Esophagus muscularis mucosa (tissue), 4 donors: ENCODE measurements at regions not wholly inside any gene's neighbourhood (a gene's known extent, or its start where the extent isn't known, plus 50 kb on each side); places are given as distances from the start of the nearest gene placed in this dataset.

Experiments used
- DNase-seq: peaks from one replicate; pipeline ENCODE4 v3.0.0-alpha.2; 2017; ENCODE audit errors: extremely low spot score
- H3K27ac ChIP-seq, 4 donors: fragments of 200-600 bp; sonication (generic); replicated peaks in 1 of 4; 1 replicate in 3 of 4; 2 replicates in 1 of 4; pipeline ENCODE4 v1.5.1; 2016 to 2019; ENCODE audit warnings: mild to moderate bottlenecking in 1 of 4
- H3K27me3 ChIP-seq, 4 donors: fragments of 200-600 bp; sonication (generic); one replicate each; pipeline versions ENCODE4 v1.5.1 to v1.6.0; 2016 to 2019
- H3K36me3 ChIP-seq, 4 donors: fragments of 200-600 bp; sonication (generic); one replicate each; pipeline ENCODE4 v1.5.1; 2016 to 2019
- H3K4me1 ChIP-seq, 4 donors: fragments of 200-600 bp; sonication (generic); one replicate each; pipeline ENCODE4 v1.5.1; 2016 to 2019
- H3K4me3 ChIP-seq, 4 donors: fragments of 200-600 bp; sonication (generic); 1 replicate in 2 of 4; 2 replicates in 2 of 4; pipeline ENCODE4 v1.5.1; 2016 to 2019; ENCODE audit warnings: mild to moderate bottlenecking in 4 of 4, moderate library complexity in 1 of 4
- H3K9me3 ChIP-seq, 4 donors: fragments of 200-600 bp; sonication (generic); 1 replicate in 3 of 4; 2 replicates in 1 of 4; pipeline ENCODE4 v1.5.1; 2016 to 2019
- CTCF ChIP-seq, 3 experiments: fragments of 200-600 bp in 2 of 3; fragments of 450-650 bp in 1 of 3; sonication (generic) in 2 of 3; IDR thresholded peaks; one replicate each; pipeline ENCODE4 v1.5.1; 2017 to 2019; ENCODE audit warnings: antibody characterized with exemption in 3 of 3, mild to moderate bottlenecking in 2 of 3, moderate library complexity in 1 of 3
- EP300 ChIP-seq: sonication (generic); formaldehyde crosslinking; IDR thresholded peaks from one replicate; pipeline ENCODE4 v1.6.1; 2017; ENCODE audit warnings: antibody characterized with exemption
- POLR2A ChIP-seq: fragments of 450-650 bp; IDR thresholded peaks from one replicate; pipeline ENCODE4 v1.6.1; 2017; ENCODE audit warnings: antibody characterized with exemption, moderate library complexity, mild to moderate bottlenecking, low read depth
- POLR2AphosphoS5 ChIP-seq, 2 donors: sonication (generic); formaldehyde crosslinking; IDR thresholded peaks; one replicate each; pipeline ENCODE4 v1.6.1; 2017; ENCODE audit warnings: antibody characterized with exemption in 2 of 2
- WGBS: methylation state at CpG from one replicate; pipeline ENCODE4 v1.1.5; 2018; 5-methylcytosine and 5-hydroxymethylcytosine counted together
- intact Hi-C: fragments of 100-400 bp; cut with DNase I; formaldehyde crosslinking; loops from one replicate; pipeline ENCODE4 v1.15.1; 2023

GRCh38 chr9:744046-744712 lies 97.3 kb upstream of the DMRT1 start:
- peaks cover 33 to 56% (median 55%) of the 10 kb centered on the region in 4 donors for H3K4me1 ChIP-seq
- DNase-seq = no peak
- H3K27me3 ChIP-seq = no peaks in the 10 kb centered on the region
- WGBS = 91% methylated on average over 9 of the region's 9 CpGs
- no peak overlapping the region for H3K4me3 ChIP-seq
- peaks cover 31 to 82% (median 68%) of the 10 kb centered on the region in 4 donors for H3K36me3 ChIP-seq
- TF ChIP-seq CTCF (IDR thresholded peaks at IDR 0.05) (no peak), POLR2AphosphoS5 (IDR thresholded peaks at IDR 0.05) (no peak), POLR2A (no peak)
- intact Hi-C loops = no loop called here
- no peaks in the 10 kb centered on the region for H3K9me3 ChIP-seq
- peak overlapping the region; percentile 81 to 86 (median 82) for H3K27ac ChIP-seq

- 48% methylated on average over 7 of the region's 7 CpGs for WGBS
- no peak for DNase-seq
- Histone ChIP-seq H3K27me3 (no peaks in the 10 kb centered on the region), H3K36me3 (peaks cover 25 to 77% (median 64%) of the 10 kb centered on the region in 4 donors), H3K27ac (peak overlapping the region; percentile 81 to 86 (median 82)), H3K9me3 (no peaks in the 10 kb centered on the region), H3K4me1 (peaks cover 29 to 51% (median 48%) of the 10 kb centered on the region in 4 donors), H3K4me3 (no peak overlapping the region)
- intact Hi-C loops = no loop called here
- TF ChIP-seq POLR2AphosphoS5 (IDR thresholded peaks at IDR 0.05) (peak; percentile 65 to 67), CTCF (IDR thresholded peaks at IDR 0.05) (no peak)
Observed at GRCh38 chr9:744790-745484, 96.6 kb upstream of the DMRT1 start.

- no peak for DNase-seq
- H3K36me3 ChIP-seq = peaks cover 15 to 68% (median 55%) of the 10 kb centered on the region in 4 donors
Observed at GRCh38 chr9:745761-746380, 95.6 kb upstream of the DMRT1 start.

GRCh38 chr9:746661-747434 lies 94.6 kb upstream of the DMRT1 start:
- H3K27me3 ChIP-seq = no peaks in the 10 kb centered on the region
- no peaks in the 10 kb centered on the region for H3K9me3 ChIP-seq
- peaks cover 45 to 69% (median 59%) of the 10 kb centered on the region in 4 donors for H3K4me1 ChIP-seq
- peak overlapping the region; percentile 81 to 86 (median 82) for H3K27ac ChIP-seq
- TF ChIP-seq POLR2A = no peak
- H3K36me3 ChIP-seq = peaks cover 9 to 58% (median 45%) of the 10 kb centered on the region in 4 donors
- no peak for DNase-seq
- intact Hi-C loops = no loop called here
- H3K4me3 ChIP-seq = no peak overlapping the region
- 95% methylated on average over 7 of the region's 7 CpGs for WGBS

More at GRCh38 chr9:745761-746380, 95.6 kb upstream of the DMRT1 start:
- no peak for TF ChIP-seq CTCF (IDR thresholded peaks at IDR 0.05)
- TF ChIP-seq POLR2AphosphoS5 (IDR thresholded peaks at IDR 0.05) = peak; percentile 63 to 84
- peak; percentile 65 for TF ChIP-seq EP300
- no peak for TF ChIP-seq POLR2A
- H3K9me3 ChIP-seq = no peaks in the 10 kb centered on the region
- 72% methylated on average over 16 of the region's 16 CpGs for WGBS
- H3K4me1 ChIP-seq = peaks cover 36 to 59% (median 52%) of the 10 kb centered on the region in 4 donors
- no peak overlapping the region for H3K4me3 ChIP-seq
- intact Hi-C loops = no loop called here
- H3K27me3 ChIP-seq = no peaks in the 10 kb centered on the region
- peak overlapping the region; percentile 81 to 86 (median 82) for H3K27ac ChIP-seq

- intact Hi-C loops = no loop called here
- Histone ChIP-seq H3K9me3 (no peaks in the 10 kb centered on the region), H3K27ac (peak overlapping the region in 3 of 4 donors; percentile 81 to 86 (median 82)), H3K4me1 (peaks cover 47 to 76% (median 64%) of the 10 kb centered on the region in 4 donors), H3K36me3 (peaks cover 4 to 51% (median 38%) of the 10 kb centered on the region in 4 donors), H3K27me3 (no peaks in the 10 kb centered on the region), H3K4me3 (no peak overlapping the region)
- TF ChIP-seq EP300 (no peak), POLR2A (no peak), POLR2AphosphoS5 (IDR thresholded peaks at IDR 0.05) (no peak), CTCF (IDR thresholded peaks at IDR 0.05) (no peak)
- DNase-seq = no peak
- 100% methylated on average over 1 of the region's 1 CpG for WGBS
Observed at GRCh38 chr9:747567-747966, 93.9 kb upstream of the DMRT1 start.
